Type B pancreatic cell (in vitro differentiated cells): ENCODE measurements at regions not wholly inside any gene's neighbourhood (a gene's known extent, or its start where the extent isn't known, plus 50 kb on each side); places are given as distances from the start of the nearest gene placed in this dataset.

Experiments used
- DNase-seq: peaks from one replicate; pipeline ENCODE4 v3.0.0; 2021; ENCODE audit warnings: mixed read lengths; ENCODE audit not compliant: unreplicated experiment; ENCODE audit errors: extremely low spot score
- H3K27ac Mint-ChIP-seq: 2 replicates; pipeline ENCODE4 v1.8.0; 2021; ENCODE audit warnings: mild to moderate bottlenecking, mixed read lengths
- H3K27me3 Mint-ChIP-seq: 2 replicates; pipeline ENCODE4 v1.8.0; 2021; ENCODE audit warnings: mixed read lengths
- H3K36me3 Mint-ChIP-seq: 2 replicates; pipeline ENCODE4 v1.8.0; 2021; ENCODE audit warnings: mixed read lengths
- H3K4me1 Mint-ChIP-seq: one replicate; pipeline ENCODE4 v1.8.0; 2021; ENCODE audit warnings: mixed read lengths; ENCODE audit not compliant: unreplicated experiment
- H3K4me3 Mint-ChIP-seq: 2 replicates; pipeline ENCODE4 v1.8.0; 2021; ENCODE audit warnings: mild to moderate bottlenecking, mixed read lengths
- H3K9me3 Mint-ChIP-seq: 2 replicates; pipeline ENCODE4 v1.8.0; 2021; ENCODE audit warnings: mixed read lengths
- CTCF ChIP-seq: fragments of 200-600 bp; sonication (generic); conservative IDR thresholded peaks from 2 replicates; pipeline ENCODE4 v1.5.0; 2021; ENCODE audit warnings: antibody characterized with exemption, mild to moderate bottlenecking

- H3K4me3 Mint-ChIP-seq, result no peak overlapping the region
- TF ChIP-seq CTCF, result no peak
- no peaks in the 10 kb centered on the region for H3K9me3 Mint-ChIP-seq
These were observed 79.7 kb upstream of the BANK1 start for GRCh38 chr4:101710806-101711205.

GRCh38 chr4:101708293-101709039 lies 82.1 kb upstream of the BANK1 start:
- no peaks in the 10 kb centered on the region for H3K9me3 Mint-ChIP-seq
- no peak overlapping the region for H3K27ac Mint-ChIP-seq
- no peak overlapping the region for H3K4me3 Mint-ChIP-seq
- no peak for TF ChIP-seq CTCF
- no peaks in the 10 kb centered on the region for H3K27me3 Mint-ChIP-seq
- no peaks in the 10 kb centered on the region for H3K4me1 Mint-ChIP-seq
- H3K36me3 Mint-ChIP-seq, result no peaks in the 10 kb centered on the region
- no peak for DNase-seq

More at GRCh38 chr4:101710806-101711205, 79.7 kb upstream of the BANK1 start:
- H3K4me1 Mint-ChIP-seq, result no peaks in the 10 kb centered on the region
- H3K27me3 Mint-ChIP-seq, result no peaks in the 10 kb centered on the region
- H3K27ac Mint-ChIP-seq, result no peak overlapping the region
- no peak for DNase-seq
- no peaks in the 10 kb centered on the region for H3K36me3 Mint-ChIP-seq

- no peak for DNase-seq
- no peak overlapping the region for H3K27ac Mint-ChIP-seq
- H3K4me3 Mint-ChIP-seq, result no peak overlapping the region
- no peaks in the 10 kb centered on the region for H3K36me3 Mint-ChIP-seq
- no peaks in the 10 kb centered on the region for H3K9me3 Mint-ChIP-seq
- H3K27me3 Mint-ChIP-seq, result no peaks in the 10 kb centered on the region
- TF ChIP-seq CTCF, result no peak
- H3K4me1 Mint-ChIP-seq, result no peaks in the 10 kb centered on the region
These were observed 82.9 kb upstream of the BANK1 start for GRCh38 chr4:101707596-101707995.

- no peaks in the 10 kb centered on the region for H3K27me3 Mint-ChIP-seq
- no peak for DNase-seq
- no peak overlapping the region for H3K27ac Mint-ChIP-seq
- H3K9me3 Mint-ChIP-seq, result no peaks in the 10 kb centered on the region
- H3K4me3 Mint-ChIP-seq, result no peak overlapping the region
- no peaks in the 10 kb centered on the region for H3K36me3 Mint-ChIP-seq
- no peaks in the 10 kb centered on the region for H3K4me1 Mint-ChIP-seq
- TF ChIP-seq CTCF, result no peak
These were observed 83.9 kb upstream of the BANK1 start for GRCh38 chr4:101706535-101707057.

- Mint-ChIP-seq H3K4me3 (no peak overlapping the region), H3K27ac (no peak overlapping the region), H3K36me3 (no peaks in the 10 kb centered on the region), H3K4me1 (peaks cover under 1% of the 10 kb centered on the region), H3K9me3 (no peaks in the 10 kb centered on the region), H3K27me3 (no peaks in the 10 kb centered on the region)
- TF ChIP-seq CTCF, result no peak
- no peak for DNase-seq
These were observed 89.0 kb upstream of the BANK1 start for GRCh38 chr4:101701551-101701950.
